ENCODE measurements at regions not wholly inside any gene's neighbourhood (a gene's known extent, or its start where the extent isn't known, plus 50 kb on each side); places are given as distances from the start of the nearest gene placed in this dataset.

DNA sequence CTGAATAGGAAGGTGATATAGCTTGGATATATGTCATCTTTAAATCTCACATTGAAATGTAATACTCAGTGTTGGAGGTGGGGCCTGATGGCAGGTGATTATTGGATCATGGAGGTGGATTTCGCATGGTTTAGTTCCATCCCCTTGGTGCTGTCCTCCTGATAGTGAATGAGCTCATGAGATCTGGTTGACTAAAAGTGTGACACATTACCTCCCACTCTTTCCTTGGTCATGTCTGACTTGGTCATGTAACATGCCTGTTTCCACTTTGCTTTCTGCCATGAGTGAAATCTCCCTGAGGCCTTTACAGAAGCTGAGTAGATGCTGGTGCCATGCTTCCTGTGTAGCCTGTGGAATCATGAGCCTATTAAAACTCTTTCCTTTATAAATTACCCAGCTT, 664.5 kb upstream of the NR5A2 start:
- Histone ChIP-seq H3K4me3 (no peak overlapping the region), H3K27me3 (replicated peaks; ENCODE audit: insufficient read depth) (no peaks in the 10 kb centered on the region), H3K4me1 (ENCODE audit: control insufficient read depth in 1 of 2, low read depth in 2 of 2) (no peaks in the 10 kb centered on the region), H3K9me3 (no peaks in the 10 kb centered on the region), H3K27ac (no peak overlapping the region), H3K36me3 (no peaks in the 10 kb centered on the region)
- DNase-seq (ENCODE audit: low spot score) = no peak
- TF ChIP-seq, protein P1, sequence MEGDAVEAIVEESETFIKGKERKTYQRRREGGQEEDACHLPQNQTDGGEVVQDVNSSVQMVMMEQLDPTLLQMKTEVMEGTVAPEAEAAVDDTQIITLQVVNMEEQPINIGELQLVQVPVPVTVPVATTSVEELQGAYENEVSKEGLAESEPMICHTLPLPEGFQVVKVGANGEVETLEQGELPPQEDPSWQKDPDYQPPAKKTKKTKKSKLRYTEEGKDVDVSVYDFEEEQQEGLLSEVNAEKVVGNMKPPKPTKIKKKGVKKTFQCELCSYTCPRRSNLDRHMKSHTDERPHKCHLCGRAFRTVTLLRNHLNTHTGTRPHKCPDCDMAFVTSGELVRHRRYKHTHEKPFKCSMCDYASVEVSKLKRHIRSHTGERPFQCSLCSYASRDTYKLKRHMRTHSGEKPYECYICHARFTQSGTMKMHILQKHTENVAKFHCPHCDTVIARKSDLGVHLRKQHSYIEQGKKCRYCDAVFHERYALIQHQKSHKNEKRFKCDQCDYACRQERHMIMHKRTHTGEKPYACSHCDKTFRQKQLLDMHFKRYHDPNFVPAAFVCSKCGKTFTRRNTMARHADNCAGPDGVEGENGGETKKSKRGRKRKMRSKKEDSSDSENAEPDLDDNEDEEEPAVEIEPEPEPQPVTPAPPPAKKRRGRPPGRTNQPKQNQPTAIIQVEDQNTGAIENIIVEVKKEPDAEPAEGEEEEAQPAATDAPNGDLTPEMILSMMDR (IDR thresholded peaks at IDR 0.05) = no peak
- ATAC-seq (ENCODE audit: insufficient number of reproducible peaks, low FRiP score, low read depth) = no peak

DNA sequence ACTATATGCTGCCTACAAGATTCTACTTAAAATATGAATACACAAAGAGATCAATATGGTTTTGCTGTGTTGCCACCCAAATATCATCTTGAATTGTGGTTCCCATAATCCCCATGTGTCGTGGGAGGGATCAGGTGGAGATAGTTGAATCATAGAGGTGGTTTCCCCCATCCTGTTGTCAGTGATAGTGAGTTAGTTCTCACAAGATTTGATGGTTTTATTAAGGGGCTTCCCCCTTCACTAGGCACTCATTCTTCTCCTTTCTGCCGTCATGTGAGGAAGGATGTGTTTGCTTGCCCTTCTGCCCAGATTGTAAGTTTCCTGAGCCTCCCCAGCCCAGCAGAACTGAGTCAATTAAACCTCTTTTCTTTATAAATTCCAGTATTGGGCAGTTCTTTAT, 654.4 kb upstream of the NR5A2 start:
- no peak overlapping the region for H3K4me3 ChIP-seq
- DNase-seq (ENCODE audit: low spot score) (no peak), ATAC-seq (ENCODE audit: insufficient number of reproducible peaks, low FRiP score, low read depth) (no peak)
- TF ChIP-seq, protein P1 (IDR thresholded peaks at IDR 0.05) = no peak
- H3K36me3 ChIP-seq = no peaks in the 10 kb centered on the region
- H3K9me3 ChIP-seq = no peaks in the 10 kb centered on the region
- H3K27ac ChIP-seq = no peak overlapping the region
- no peaks in the 10 kb centered on the region for H3K4me1 ChIP-seq (ENCODE audit: control insufficient read depth in 1 of 2, low read depth in 2 of 2)
- no peaks in the 10 kb centered on the region for H3K27me3 ChIP-seq (replicated peaks; ENCODE audit: insufficient read depth)

DNA sequence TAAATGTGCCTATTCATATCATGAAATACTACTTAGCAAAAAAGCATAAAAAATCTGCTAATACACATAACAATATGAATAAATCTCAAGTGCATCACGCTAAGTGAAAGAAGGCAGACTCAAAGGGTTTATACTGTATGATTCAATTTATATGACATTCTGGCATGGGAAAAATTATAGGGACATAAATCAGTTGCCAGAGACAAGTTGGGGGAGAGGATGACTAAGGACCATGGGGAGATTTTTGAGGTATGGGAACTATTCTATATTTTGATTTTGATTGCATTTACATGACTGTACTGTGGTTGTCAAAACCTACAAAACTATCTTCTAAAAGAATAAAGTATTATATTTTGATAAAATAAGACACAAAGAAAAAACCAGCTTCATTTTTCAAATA, 650.3 kb upstream of the NR5A2 start:
- no peak for ATAC-seq (ENCODE audit: insufficient number of reproducible peaks, low FRiP score, low read depth)
- no peak overlapping the region for H3K4me3 ChIP-seq
- H3K9me3 ChIP-seq = no peaks in the 10 kb centered on the region
- H3K27me3 ChIP-seq (replicated peaks; ENCODE audit: insufficient read depth) = no peaks in the 10 kb centered on the region
- DNase-seq (ENCODE audit: low spot score) = no peak
- TF ChIP-seq, protein P1 (IDR thresholded peaks at IDR 0.05) = no peak
- no peak overlapping the region for H3K27ac ChIP-seq
- no peaks in the 10 kb centered on the region for H3K4me1 ChIP-seq (ENCODE audit: control insufficient read depth in 1 of 2, low read depth in 2 of 2)
- no peaks in the 10 kb centered on the region for H3K36me3 ChIP-seq

DNA sequence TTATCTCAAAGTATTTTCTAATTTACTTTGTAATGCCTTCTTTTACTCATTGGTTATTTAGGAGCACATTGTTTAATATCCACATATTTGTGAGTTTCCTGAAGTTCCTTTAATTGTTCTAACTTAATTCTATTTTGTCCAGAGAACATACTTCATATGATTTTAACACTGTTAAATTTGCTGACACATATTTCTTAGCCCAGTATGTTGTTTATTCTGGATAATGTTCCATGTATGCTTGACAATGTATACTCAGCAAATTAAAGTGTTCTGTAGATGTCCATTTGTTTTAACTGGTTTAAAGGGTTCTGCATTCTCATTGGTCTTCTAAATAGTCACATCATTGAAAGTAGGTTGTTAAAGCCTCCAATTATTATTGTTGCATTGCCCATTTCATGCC, 643.7 kb upstream of the NR5A2 start:
- no peaks in the 10 kb centered on the region for H3K36me3 ChIP-seq
- DNase-seq (ENCODE audit: low spot score) (no peak), ATAC-seq (ENCODE audit: insufficient number of reproducible peaks, low FRiP score, low read depth) (no peak)
- H3K9me3 ChIP-seq = no peaks in the 10 kb centered on the region
- no peak overlapping the region for H3K27ac ChIP-seq
- TF ChIP-seq, protein P1 (IDR thresholded peaks at IDR 0.05) = no peak
- no peak overlapping the region for H3K4me3 ChIP-seq
- no peaks in the 10 kb centered on the region for H3K4me1 ChIP-seq (ENCODE audit: control insufficient read depth in 1 of 2, low read depth in 2 of 2)
- H3K27me3 ChIP-seq (replicated peaks; ENCODE audit: insufficient read depth) = no peaks in the 10 kb centered on the region

DNA sequence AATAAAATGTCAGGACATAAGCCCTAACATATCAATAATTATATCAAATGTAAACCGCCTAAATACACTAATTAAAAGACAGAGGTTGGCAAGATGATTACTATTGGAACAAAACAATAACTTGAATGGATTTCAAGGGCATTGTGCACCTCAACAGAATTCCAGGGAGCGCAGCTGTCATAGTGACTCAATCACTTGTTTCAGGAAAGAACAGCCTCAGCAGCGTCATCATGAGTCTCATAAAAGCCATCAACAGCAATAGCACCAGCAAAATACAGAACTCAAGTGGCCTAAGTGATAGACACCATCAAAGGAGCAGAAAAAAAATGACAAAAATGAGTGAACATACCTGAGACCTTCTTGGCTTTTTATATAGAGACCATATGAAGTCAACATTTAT, 632.7 kb upstream of the NR5A2 start:
- no peaks in the 10 kb centered on the region for H3K4me1 ChIP-seq (ENCODE audit: control insufficient read depth in 1 of 2, low read depth in 2 of 2)
- DNase-seq (ENCODE audit: low spot score) (no peak), ATAC-seq (ENCODE audit: insufficient number of reproducible peaks, low FRiP score, low read depth) (no peak)
- no peak overlapping the region for H3K27ac ChIP-seq
- no peaks in the 10 kb centered on the region for H3K9me3 ChIP-seq
- no peaks in the 10 kb centered on the region for H3K27me3 ChIP-seq (replicated peaks; ENCODE audit: insufficient read depth)
- TF ChIP-seq, protein P1 (IDR thresholded peaks at IDR 0.05) = no peak
- no peak overlapping the region for H3K4me3 ChIP-seq
- H3K36me3 ChIP-seq = no peaks in the 10 kb centered on the region

Data from thoracic aorta (tissue), 2 donors.